Upper lobe of right lung (tissue), 1 donor: ENCODE measurements at regions not wholly inside any gene's neighbourhood (a gene's known extent, or its start where the extent isn't known, plus 50 kb on each side); places are given as distances from the start of the nearest gene placed in this dataset.

ENCODE experiments used
- ATAC-seq: fragments of 200-7000 bp; cut with Tn5 transposase; one replicate; pipeline ENCODE4 v1.9.1; 2020; ENCODE audit warnings: mild to moderate bottlenecking, moderate library complexity
- DNase-seq: peaks from one replicate; pipeline ENCODE4 v3.0.0-alpha.2; 2020
- H3K27ac ChIP-seq: fragments of 200-600 bp; one replicate; pipeline ENCODE4 v1.8.0; 2022
- H3K27me3 ChIP-seq: fragments of 200-600 bp; one replicate; pipeline ENCODE4 v1.8.0; 2022; ENCODE audit warnings: mild to moderate bottlenecking
- H3K36me3 ChIP-seq: fragments of 200-600 bp; one replicate; pipeline ENCODE4 v1.8.0; 2022
- H3K4me1 ChIP-seq: fragments of 200-600 bp; one replicate; pipeline ENCODE4 v1.8.0; 2022
- H3K4me3 ChIP-seq: fragments of 200-600 bp; one replicate; pipeline ENCODE4 v1.8.0; 2022; ENCODE audit warnings: mild to moderate bottlenecking
- H3K9me3 ChIP-seq: fragments of 200-600 bp; one replicate; pipeline ENCODE4 v1.8.0; 2022
- CTCF ChIP-seq: fragments of 200-600 bp; IDR thresholded peaks from one replicate; pipeline ENCODE4 v1.8.0; 2022; ENCODE audit warnings: antibody characterized with exemption
- intact Hi-C: fragments of 100-400 bp; cut with DNase I; formaldehyde crosslinking; loops from one replicate; pipeline ENCODE4 v1.11.0; 2022
- donor health status: DM: no; HTN: yes; CAD: no; lungs with severe emphysema.

GRCh38 chr7:46939558-46939957, 642.4 kb downstream of the TNS3 start:
- H3K27me3 ChIP-seq: no peaks in the 10 kb centered on the region
- no peaks in the 10 kb centered on the region for H3K36me3 ChIP-seq
- intact Hi-C loops: no loop called here
- DNase-seq (no peak), ATAC-seq (no peak)
- no peak overlapping the region for H3K27ac ChIP-seq
- no peak for TF ChIP-seq CTCF
- H3K9me3 ChIP-seq: no peaks in the 10 kb centered on the region
- no peak overlapping the region for H3K4me3 ChIP-seq
- H3K4me1 ChIP-seq: no peaks in the 10 kb centered on the region

- Histone ChIP-seq H3K4me1 (peaks cover 2% of the 10 kb centered on the region), H3K9me3 (no peaks in the 10 kb centered on the region), H3K27me3 (no peaks in the 10 kb centered on the region), H3K36me3 (no peaks in the 10 kb centered on the region), H3K4me3 (no peak overlapping the region), H3K27ac (no peak overlapping the region)
- no peak for DNase-seq
- no peak for TF ChIP-seq CTCF
- ATAC-seq: no peak
- intact Hi-C loops: no loop called here
Measured at GRCh38 chr7:46939089-46939488, 642.8 kb downstream of the TNS3 start.

- Histone ChIP-seq H3K27ac (no peak overlapping the region), H3K4me1 (peaks cover 15% of the 10 kb centered on the region), H3K36me3 (no peaks in the 10 kb centered on the region), H3K4me3 (no peak overlapping the region), H3K27me3 (no peaks in the 10 kb centered on the region), H3K9me3 (no peaks in the 10 kb centered on the region)
- no peak for DNase-seq
- TF ChIP-seq CTCF: no peak
- intact Hi-C loops: no loop called here
- ATAC-seq: no peak
Measured at GRCh38 chr7:46937826-46938225, 644.1 kb downstream of the TNS3 start.

- H3K27ac ChIP-seq: peak overlapping the region; percentile 32
Measured at GRCh38 chr7:46934198-46934825, 647.6 kb downstream of the TNS3 start.

GRCh38 chr7:46933596-46933995, 648.3 kb downstream of the TNS3 start:
- no peak for TF ChIP-seq CTCF
- H3K36me3 ChIP-seq: no peaks in the 10 kb centered on the region
- intact Hi-C loops: no loop called here
- ATAC-seq: no peak
- H3K27me3 ChIP-seq: no peaks in the 10 kb centered on the region
- no peak overlapping the region for H3K27ac ChIP-seq
- H3K9me3 ChIP-seq: no peaks in the 10 kb centered on the region
- H3K4me3 ChIP-seq: no peak overlapping the region
- DNase-seq: no peak
- H3K4me1 ChIP-seq: peaks cover 20% of the 10 kb centered on the region

More at GRCh38 chr7:46934198-46934825, 647.6 kb downstream of the TNS3 start:
- ATAC-seq (no peak), DNase-seq (no peak)
- Histone ChIP-seq H3K4me1 (peaks cover 20% of the 10 kb centered on the region), H3K27me3 (no peaks in the 10 kb centered on the region), H3K36me3 (no peaks in the 10 kb centered on the region), H3K9me3 (no peaks in the 10 kb centered on the region), H3K4me3 (no peak overlapping the region)
- intact Hi-C loops: no loop called here
- no peak for TF ChIP-seq CTCF
